DND-41 (cell line): ENCODE measurements at regions not wholly inside any gene's neighbourhood (a gene's known extent, or its start where the extent isn't known, plus 50 kb on each side); places are given as distances from the start of the nearest gene placed in this dataset.

Experiments
- ATAC-seq: fragments of 200-7000 bp; cut with Tn5 transposase; 3 replicates; pipeline ENCODE4 v1.9.1; 2021; ENCODE audit warnings: low read depth; ENCODE audit not compliant: insufficient read depth
- DNase-seq: peaks from one replicate; pipeline ENCODE4 v3.0.0-alpha.2; 2020
- H2AFZ ChIP-seq: 2 replicates; pipeline ENCODE4 v1.6.0; 2012; ENCODE audit warnings: low read depth, low read length
- H3K27ac ChIP-seq: 2 replicates; pipeline ENCODE4 v1.5.1; 2012; ENCODE audit warnings: low read length, inconsistent platforms
- H3K27me3 ChIP-seq: fragments of 200-600 bp; sonication (generic); 2 replicates; pipeline ENCODE4 v1.6.0; 2012; ENCODE audit warnings: low read length, mild to moderate bottlenecking, inconsistent platforms; ENCODE audit not compliant: insufficient read depth, poor library complexity
- H3K36me3 ChIP-seq: 2 replicates; pipeline ENCODE4 v1.5.1; 2012; ENCODE audit warnings: low read length, inconsistent platforms; ENCODE audit not compliant: insufficient read depth
- H3K4me1 ChIP-seq: 2 replicates; pipeline ENCODE4 v1.5.1; 2012; ENCODE audit warnings: mild to moderate bottlenecking, low read length; ENCODE audit not compliant: insufficient read depth
- H3K4me2 ChIP-seq: 2 replicates; pipeline ENCODE4 v1.6.0; 2012; ENCODE audit warnings: mild to moderate bottlenecking, moderate library complexity, low read length, inconsistent platforms; ENCODE audit not compliant: insufficient read depth
- H3K4me3 ChIP-seq, 2 experiments: fragments of 200-600 bp in 1 of 2; shearing (Covaris generic) in 1 of 2; 2 replicates each; pipeline ENCODE4 v1.5.1; 2012 to 2016; ENCODE audit warnings: inconsistent platforms in 2 of 2, low read length in 2 of 2, mild to moderate bottlenecking in 2 of 2, low read depth in 1 of 2, moderate library complexity in 1 of 2
- H3K79me2 ChIP-seq: 2 replicates; pipeline ENCODE4 v1.6.0; 2012; ENCODE audit warnings: low read length, inconsistent platforms; ENCODE audit not compliant: insufficient read depth
- H3K9ac ChIP-seq: 2 replicates; pipeline ENCODE4 v1.6.0; 2012; ENCODE audit warnings: low read depth, mild to moderate bottlenecking, inconsistent platforms, low read length, moderate library complexity
- H3K9me3 ChIP-seq: 2 replicates; pipeline ENCODE4 v1.5.1; 2012; ENCODE audit warnings: low read length, moderate library complexity, mild to moderate bottlenecking, inconsistent platforms; ENCODE audit not compliant: insufficient read depth, severe bottlenecking
- H4K20me1 ChIP-seq: 2 replicates; pipeline ENCODE4 v1.6.0; 2012; ENCODE audit warnings: low read length; ENCODE audit not compliant: insufficient read depth
- EZH2 ChIP-seq: IDR thresholded peaks from 3 replicates; pipeline ENCODE4 v1.6.1; 2012; ENCODE audit warnings: borderline replicate concordance, low read depth, mild to moderate bottlenecking, moderate library complexity, low read length, inconsistent platforms; ENCODE audit not compliant: severe bottlenecking
- TF ChIP-seq, protein P1 (sequence below): IDR thresholded peaks from 2 replicates; pipeline ENCODE4 v1.5.1; 2012; ENCODE audit warnings: borderline replicate concordance, low read length, moderate library complexity, mild to moderate bottlenecking; ENCODE audit not compliant: poor library complexity, severe bottlenecking; ENCODE audit errors: extremely low read depth

DNA sequence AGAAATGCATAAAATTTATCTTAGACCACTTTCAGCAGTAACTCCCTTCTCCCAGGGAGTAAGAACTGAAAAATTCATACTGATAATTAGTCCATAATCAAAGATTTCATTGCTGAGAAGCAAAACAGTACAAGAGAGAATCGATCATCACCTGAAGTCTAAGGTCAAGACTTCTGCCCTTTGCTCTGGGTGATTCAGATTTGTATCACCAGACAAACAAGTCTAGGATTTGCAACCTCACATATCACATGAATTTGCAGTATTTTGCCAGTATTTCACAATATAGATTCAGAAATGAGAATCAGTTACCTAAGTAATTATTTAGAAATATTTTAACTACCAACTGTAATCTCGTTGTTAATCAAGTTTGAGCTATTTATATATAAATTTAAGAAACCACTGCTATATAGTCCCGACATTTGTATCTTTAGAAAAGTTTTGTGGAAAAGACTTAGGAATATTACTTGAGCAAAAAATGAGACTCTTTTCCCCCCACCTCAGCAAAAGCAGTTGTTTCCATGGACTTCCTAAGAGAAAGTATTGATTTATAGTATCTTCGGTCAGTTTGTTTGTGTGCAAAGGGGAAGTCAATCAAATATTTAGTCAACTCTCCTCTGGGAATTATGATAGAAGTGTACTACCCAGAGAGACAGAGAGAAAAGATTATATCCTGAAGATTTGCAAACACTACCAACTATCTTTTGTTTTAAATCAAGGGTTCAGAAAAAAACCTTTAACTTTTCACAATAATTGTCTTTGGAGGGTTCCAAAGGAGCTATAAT is 840.1 kb downstream of the TRHDE start:
- no peak overlapping the region for H3K4me3 ChIP-seq
- H3K4me2 ChIP-seq: no peak overlapping the region
- H3K9ac ChIP-seq: no peak overlapping the region
- ATAC-seq (no peak), DNase-seq (no peak)
- TF ChIP-seq, protein P1, sequence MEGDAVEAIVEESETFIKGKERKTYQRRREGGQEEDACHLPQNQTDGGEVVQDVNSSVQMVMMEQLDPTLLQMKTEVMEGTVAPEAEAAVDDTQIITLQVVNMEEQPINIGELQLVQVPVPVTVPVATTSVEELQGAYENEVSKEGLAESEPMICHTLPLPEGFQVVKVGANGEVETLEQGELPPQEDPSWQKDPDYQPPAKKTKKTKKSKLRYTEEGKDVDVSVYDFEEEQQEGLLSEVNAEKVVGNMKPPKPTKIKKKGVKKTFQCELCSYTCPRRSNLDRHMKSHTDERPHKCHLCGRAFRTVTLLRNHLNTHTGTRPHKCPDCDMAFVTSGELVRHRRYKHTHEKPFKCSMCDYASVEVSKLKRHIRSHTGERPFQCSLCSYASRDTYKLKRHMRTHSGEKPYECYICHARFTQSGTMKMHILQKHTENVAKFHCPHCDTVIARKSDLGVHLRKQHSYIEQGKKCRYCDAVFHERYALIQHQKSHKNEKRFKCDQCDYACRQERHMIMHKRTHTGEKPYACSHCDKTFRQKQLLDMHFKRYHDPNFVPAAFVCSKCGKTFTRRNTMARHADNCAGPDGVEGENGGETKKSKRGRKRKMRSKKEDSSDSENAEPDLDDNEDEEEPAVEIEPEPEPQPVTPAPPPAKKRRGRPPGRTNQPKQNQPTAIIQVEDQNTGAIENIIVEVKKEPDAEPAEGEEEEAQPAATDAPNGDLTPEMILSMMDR: no peak
- no peak for TF ChIP-seq EZH2
- H3K4me1 ChIP-seq: no peaks in the 10 kb centered on the region
- H3K27ac ChIP-seq: no peak overlapping the region
- no peaks in the 10 kb centered on the region for H4K20me1 ChIP-seq
- H3K79me2 ChIP-seq: no peaks in the 10 kb centered on the region
- H3K9me3 ChIP-seq: no peaks in the 10 kb centered on the region
- no peak overlapping the region for H2AFZ ChIP-seq
- no peaks in the 10 kb centered on the region for H3K36me3 ChIP-seq
- H3K27me3 ChIP-seq: no peaks in the 10 kb centered on the region

DNA sequence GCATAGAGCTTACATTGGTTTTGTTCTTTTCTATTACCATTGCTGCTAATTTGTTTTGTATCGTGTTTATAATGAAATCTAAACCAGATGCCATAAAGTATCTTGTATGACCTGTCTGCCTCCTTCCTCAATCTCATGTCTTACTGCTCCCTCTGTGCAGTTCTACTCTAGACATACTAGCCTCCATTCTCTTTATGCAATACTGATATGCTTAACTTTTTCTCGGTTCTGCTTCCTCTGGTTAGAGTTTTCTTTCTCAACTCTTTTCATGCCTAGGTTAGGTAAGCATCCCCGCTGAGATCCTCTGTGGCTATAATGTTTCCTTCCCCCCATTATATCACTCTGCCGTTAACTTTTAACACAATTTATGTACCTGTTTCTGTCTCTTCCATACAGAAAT is 852.3 kb downstream of the TRHDE start:
- Histone ChIP-seq H3K4me3 (no peak overlapping the region), H3K36me3 (no peaks in the 10 kb centered on the region), H3K4me2 (no peak overlapping the region), H3K27ac (no peak overlapping the region), H3K79me2 (no peaks in the 10 kb centered on the region), H3K9me3 (no peaks in the 10 kb centered on the region), H3K4me1 (no peaks in the 10 kb centered on the region), H2AFZ (no peak overlapping the region), H4K20me1 (no peaks in the 10 kb centered on the region), H3K27me3 (no peaks in the 10 kb centered on the region), H3K9ac (no peak overlapping the region)
- TF ChIP-seq, protein P1: no peak
- no peak for TF ChIP-seq EZH2
- no peak for DNase-seq
- no peak for ATAC-seq

DNA sequence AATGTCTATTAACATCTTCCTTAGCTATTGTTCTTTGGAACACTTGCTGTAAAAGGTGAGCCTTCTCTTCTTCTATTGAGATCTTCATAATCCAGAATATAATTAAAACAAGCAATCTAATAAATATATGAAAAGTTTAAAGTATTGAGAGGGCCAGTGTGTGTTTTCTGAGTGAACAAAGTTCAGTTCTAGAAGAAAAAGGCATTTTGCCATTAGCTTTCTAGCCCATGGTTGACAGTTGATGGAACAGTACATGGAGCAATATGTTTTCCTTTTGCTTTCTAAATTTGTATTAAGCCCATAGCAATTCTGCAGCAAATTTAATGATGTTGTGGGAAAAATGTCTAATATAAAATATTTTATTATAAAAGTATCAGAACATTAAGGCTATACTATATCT is 853.0 kb downstream of the TRHDE start:
- no peak overlapping the region for H3K4me3 ChIP-seq
- no peak overlapping the region for H3K27ac ChIP-seq
- ATAC-seq: no peak
- no peak overlapping the region for H2AFZ ChIP-seq
- TF ChIP-seq EZH2: no peak
- TF ChIP-seq, protein P1: no peak
- no peak for DNase-seq
- no peaks in the 10 kb centered on the region for H3K9me3 ChIP-seq
- H3K36me3 ChIP-seq: no peaks in the 10 kb centered on the region
- no peaks in the 10 kb centered on the region for H3K4me1 ChIP-seq
- no peaks in the 10 kb centered on the region for H3K79me2 ChIP-seq
- H4K20me1 ChIP-seq: no peaks in the 10 kb centered on the region
- no peak overlapping the region for H3K4me2 ChIP-seq
- H3K9ac ChIP-seq: no peak overlapping the region
- H3K27me3 ChIP-seq: no peaks in the 10 kb centered on the region
